GM18502 (cell line): ENCODE measurements at regions not wholly inside any gene's neighbourhood (a gene's known extent, or its start where the extent isn't known, plus 50 kb on each side); places are given as distances from the start of the nearest gene placed in this dataset.

ENCODE experiments used
- ATAC-seq: cut with Tn5 transposase; IDR thresholded peaks from one replicate; pipeline ENCODE4 v1.9.1; 2021; ENCODE audit warnings: mild to moderate bottlenecking; ENCODE audit not compliant: unreplicated experiment, poor library complexity

DNA sequence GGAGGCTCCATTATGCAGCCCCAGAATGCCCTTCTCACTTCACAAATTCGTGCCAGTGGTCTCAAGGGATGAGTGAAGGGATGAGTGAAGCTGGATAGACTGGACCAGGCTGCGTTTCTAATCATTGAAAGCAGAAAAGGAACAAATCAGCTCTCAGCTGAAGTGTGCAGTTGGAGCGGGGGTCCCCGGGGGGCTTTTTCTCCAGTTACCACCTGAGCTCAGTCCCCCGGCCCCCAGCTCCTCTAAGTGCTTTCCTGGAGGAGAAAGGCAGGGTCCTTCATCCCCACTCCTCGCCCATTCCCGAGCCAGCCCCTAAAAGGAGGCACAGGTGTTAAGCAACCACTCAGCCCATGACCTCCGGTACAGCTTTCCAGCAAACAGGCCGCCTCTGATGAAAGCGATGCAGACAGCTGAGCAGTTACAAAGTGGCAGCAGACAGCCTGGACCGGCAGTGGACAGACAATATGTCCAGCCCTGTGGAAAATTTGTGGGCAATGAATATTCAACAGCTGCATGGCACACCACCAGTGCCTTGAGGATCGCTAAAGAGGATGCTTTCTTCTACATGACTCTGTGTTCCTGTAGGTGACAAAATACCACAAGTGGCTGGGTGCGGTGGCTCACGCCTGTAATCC, 110.7 kb upstream of the UBL3 start:
- ATAC-seq, result no peak

DNA sequence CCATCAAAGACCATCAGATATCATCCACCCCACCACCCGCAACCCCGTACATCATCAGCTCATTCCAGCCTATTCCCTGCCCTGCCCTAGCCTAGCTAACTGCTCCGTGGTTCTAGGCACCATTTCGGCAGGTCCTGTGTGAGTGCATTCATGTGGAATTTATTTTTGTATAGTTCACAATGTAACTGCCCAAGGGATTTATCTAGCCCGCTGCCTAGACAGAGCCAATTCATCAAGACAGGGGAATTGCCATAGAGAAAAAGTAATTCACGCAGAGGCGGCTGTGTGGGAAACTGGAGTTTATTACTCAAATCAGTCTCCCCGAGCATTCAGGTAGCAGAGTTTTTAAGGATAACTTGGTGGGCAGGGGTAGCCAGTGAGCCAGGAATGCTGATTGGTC, 109.2 kb upstream of the UBL3 start:
- ATAC-seq, result no peak

DNA sequence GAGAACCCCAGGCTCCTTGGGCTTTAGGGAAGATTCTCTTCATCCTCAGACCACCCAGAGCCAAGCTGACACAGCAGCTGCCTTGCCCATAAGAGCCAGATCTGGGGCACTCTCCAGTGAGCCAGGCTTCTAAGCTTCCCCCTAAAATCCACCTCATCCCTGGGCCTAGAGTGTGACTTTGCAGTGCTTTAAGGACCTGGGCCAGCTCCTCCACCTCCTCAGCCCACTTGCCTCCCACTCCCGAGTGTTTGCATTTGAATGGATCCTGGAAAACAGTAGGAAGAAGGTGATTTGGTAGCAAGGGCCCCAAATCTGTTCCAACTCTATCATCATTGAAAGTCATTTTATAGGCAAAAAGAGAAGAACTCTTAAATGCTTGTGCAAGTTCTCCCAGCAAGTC, 108.7 kb upstream of the UBL3 start:
- no peak for ATAC-seq

DNA sequence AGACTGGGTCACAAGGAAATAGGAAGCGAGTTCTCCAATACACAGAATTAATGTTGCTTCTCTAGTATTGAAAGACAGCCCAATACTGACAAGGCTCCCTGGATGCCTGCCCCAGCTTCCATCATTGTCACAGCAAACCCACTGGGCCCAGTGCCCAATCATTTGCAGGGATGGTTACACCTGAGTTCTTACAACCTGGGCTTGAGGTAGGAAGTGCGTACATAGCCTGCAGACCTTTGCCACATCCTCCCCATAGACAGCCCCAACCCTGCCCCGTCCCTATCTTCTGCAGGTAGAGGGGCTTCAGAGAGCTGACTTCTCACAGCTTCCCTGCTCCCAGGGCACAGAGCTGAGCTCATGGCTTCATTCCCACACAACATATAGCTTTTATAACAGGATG, 108.1 kb upstream of the UBL3 start:
- no peak for ATAC-seq

DNA sequence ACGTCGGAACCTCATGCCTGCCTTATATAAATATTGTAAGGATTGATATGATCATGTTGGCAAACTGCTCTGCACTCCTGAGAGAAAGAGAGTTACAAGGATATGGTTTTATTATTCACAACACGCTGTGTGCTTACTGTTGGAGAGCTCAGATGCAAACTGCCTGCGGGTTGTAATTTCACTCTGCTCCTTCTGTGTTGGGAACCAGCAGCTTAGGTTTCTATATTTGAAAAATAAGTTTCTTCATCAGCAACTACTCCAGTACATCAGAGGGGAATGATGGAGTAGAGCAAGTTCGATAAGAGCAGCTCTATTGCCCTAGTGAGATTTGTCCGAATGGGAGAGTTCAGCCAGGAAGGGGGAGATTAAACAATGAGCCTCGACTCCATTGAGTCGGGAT, 106.9 kb upstream of the UBL3 start:
- no peak for ATAC-seq

DNA sequence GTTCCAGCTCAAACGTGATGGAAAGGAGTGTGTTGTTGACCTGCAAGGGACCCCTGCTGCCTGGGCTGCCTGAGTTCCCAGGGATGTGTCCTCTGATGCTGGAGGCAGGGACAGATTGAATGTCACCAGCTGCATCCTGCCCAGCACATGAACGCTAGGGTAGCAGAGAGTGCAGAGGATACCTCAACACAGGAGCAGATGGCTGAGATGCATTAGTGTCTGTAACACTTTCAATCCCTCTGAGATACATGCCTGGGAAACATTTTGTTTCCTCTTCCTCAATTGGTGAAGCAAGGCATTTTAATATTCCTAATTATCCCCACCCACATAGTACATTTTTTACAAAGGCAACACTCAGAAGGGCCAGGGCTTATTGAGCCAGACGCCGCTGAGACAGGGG, 106.4 kb upstream of the UBL3 start:
- no peak for ATAC-seq

DNA sequence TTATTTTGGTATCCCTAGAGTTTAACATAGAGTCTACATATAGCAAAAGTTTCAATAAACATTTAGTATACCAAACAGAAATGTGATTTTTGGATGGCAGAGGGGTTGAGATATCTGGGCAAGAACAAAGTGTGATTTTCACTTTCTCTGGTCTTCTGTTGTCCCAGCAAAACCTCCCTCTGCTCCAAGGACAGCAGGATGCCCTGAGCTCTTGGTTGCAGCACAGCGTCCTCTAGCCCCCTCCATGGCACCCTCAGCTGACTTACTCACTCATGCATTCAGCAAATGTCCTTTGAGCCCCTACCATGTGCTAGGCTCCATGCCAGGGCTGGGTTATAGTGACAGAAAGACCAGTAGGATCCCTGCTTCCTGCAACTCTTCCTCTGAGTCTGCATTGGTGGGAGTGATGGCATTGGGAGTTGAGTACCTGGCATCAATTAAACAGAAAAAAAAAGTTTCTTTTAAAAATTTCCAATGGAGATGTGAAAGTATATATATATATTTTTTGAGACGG, 104.8 kb upstream of the UBL3 start:
- ATAC-seq, result no peak

DNA sequence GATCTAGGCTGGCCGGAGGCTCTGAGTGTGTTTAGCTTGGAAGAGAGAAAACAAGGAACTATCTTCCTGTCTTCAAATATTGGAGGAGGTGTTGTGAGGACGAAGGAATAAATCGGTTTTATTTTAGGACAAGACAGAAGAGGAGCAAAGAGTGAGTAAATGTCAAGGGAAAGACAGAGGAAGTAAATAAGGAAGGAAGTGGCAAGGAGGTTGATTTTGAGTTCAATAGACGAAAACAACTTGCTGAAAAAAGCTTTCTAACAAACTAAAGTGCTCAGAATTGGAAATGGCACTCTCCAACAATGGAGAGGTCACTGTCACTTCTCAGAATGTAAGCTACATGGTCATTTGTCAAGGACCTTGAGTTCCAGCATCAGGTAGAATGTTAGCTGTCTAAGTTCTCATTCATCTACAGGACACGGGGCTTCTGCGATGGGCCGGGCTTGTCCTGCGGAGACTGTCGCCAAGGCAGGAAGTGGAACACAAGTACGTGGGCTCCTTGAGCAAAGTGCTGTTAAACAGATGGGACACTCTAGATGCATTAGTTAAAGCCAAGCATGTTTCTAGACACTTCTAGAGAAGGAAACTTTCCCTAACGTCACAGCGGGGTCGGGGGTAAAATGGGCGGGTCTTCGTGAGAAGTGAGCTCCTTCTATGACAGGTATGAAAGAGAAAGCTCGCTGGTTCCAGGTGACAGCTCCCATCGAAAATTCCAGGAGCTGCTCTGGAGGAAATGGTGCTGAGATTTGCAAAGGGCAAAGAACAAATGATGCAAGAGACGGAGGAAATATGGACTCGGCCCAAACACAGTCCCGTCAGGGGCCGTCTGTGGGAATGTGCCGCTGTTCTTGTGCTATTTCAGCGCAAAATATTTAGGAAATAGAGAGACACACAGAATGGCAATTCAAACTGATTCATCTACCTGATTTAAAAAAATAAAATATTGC, 103.9 kb upstream of the UBL3 start:
- ATAC-seq, result no peak

DNA sequence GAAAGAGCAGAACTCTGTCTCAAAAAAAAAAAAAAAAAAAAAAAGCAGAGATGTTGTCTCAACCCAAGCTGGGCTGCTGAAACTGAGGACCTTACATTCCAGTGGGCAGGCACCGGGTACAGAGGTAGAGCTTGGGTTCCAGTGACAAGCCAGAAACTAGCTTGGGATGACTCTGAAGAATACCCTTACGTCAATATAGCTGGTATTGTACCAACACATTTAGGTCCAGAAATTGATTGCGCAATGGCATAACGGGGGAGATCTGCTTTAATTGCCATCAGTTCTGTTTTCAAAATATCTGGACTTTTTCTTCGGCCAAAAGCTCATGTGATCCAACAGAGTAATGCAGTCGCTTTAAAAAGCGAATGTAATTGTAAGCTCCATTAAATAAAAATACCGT, 103.1 kb upstream of the UBL3 start:
- no peak for ATAC-seq

DNA sequence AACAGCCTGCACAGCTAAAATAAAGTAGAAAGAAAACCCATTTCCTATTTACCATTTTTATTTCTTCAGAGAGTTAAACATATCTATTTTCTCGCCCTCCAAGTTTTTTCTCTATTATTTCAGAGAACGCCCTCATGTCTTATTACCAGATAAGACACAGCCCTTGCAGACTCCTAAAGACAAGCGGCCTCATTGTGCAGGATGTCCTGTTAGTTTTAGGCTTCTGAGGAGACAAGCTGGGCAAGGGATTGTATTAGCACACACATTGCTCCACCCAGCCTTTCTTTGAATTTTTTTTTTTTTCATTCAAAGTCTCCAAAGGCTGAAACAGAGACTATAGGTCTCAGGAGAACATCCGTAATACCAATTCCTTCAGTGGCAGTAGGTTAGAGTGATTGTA, 101.8 kb upstream of the UBL3 start:
- no peak for ATAC-seq

DNA sequence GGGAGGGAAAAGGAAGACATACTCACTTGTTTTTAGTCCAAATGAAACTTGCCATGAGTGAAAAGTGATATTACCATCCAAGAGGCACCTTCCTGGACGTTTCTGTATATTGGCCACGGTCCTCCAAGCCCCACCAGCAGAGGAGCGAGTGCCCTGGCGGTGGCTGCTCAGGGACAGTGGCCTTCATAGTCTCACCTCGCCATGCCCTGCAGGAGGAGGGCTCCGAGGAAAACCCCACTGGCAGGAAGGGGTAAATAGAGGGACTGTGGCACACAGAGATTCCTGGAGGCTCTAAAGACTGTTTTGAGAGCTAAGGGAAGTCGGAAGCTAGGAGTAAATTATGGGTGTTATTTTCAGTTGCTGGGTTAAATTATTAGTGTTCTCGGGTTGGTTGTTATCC, 98.4 kb upstream of the UBL3 start:
- no peak for ATAC-seq

DNA sequence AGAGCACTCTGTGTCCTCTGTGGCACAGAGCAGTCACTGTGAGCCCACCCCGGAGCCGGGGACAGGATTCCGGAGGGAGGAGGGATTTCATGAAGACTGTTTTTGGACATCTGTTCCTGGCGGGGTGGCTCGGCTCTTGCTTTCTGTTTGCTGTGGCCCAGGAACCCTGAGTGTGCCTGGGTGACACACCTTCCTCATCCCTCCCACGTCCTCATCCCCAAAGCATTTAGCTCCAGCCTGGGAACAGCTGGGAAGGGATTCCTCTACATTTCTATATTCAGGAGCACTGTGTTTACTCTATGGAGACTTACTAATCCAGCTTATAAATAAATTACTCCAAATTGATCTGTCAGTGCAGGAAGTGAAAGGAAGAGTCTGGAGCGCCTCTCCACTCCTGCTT, 97.8 kb upstream of the UBL3 start:
- ATAC-seq, result no peak

DNA sequence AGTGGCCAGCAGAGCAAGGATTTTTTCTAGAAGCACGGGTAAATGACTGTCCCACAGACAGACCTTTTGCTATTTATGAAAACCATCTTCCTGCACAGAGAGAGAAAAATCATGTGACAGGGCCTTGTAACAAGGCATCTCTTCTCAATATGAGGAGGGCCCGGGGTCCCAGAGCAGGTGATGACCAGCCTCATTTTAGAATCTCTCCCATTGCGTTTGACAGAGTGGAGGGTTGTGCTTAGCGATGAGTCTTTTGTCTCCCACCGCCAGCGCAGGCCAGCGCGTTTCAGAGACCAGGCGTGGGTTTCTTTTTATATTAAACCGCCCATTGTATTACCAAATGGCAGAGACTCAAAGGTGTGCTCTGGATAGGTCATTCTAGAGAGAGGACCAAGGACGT, 97.4 kb upstream of the UBL3 start:
- no peak for ATAC-seq

DNA sequence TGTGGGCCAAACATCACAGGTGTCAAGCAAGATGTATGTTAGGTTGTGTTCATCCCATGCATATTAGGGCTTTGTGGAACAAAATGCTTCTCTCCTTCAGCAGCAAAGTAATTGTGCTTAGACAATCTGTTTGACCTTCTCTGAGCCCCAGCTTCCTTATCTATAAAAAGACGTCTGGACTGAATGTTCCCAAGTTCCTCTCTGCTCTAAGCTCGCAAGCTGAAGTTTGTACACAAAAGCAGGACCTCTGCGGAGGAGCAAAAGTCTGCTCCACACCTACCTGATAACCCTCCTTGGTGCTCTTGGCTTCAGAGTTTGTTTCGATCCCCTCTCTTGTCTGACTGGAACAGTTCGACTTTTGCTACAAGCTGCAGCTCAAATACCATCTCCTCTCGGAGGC, 95.7 kb upstream of the UBL3 start:
- no peak for ATAC-seq

DNA sequence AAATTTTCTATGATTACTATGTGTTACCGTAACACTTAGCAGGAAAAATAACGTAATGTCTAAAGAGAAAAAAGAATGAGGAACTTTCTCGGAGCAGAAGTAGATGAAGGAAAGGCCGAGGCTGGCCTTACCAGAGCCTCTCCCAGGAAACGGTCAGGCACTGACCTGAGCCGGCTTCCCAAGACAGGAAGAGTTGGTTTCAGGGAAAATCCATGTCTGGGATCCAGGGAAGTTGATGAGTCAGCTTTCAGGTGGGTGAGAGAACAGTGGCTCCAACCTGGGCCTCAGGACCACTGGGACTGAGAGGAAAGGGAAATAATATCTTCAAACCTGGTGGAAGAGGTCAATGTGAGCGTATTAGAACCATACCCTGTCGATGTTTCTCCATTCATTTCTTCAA, 93.3 kb upstream of the UBL3 start:
- ATAC-seq, result no peak

DNA sequence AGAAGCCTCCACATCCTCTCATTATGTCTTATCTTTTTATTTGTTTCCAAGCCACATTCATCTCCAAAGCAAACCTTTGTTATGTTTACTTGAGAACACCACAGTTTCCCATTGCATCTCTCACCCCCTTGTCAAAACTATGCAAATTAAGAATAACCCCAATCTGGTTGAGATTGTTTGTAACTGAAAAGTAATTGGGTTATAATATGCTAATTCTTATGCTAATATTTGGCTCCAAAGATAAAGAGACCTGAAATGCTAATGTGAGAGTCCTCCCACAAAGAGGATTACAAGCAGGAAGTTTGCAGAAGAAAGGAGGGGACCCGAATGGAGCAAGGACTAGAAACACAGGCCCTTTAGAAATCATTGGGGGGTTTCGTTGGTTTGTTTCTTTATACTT, 92.9 kb upstream of the UBL3 start:
- no peak for ATAC-seq

DNA sequence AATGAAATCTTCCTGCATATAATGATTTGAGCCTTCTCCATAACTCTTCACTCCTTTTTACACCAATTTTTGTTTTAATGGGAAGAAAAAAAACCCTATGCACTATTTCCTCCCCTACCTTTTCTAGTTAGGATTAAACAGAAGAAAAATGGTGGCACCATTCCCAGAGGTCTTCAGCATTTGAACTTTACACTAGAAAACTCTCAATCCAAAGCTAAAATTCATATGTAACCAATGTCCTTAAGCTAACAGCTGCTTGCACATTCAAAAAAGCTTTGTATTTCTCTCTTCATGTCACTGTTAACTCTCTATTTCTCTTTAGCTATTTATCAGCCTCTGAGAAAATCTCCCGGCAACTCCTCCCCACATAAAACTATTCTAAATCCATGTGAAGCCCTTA, 90.3 kb upstream of the UBL3 start:
- no peak for ATAC-seq

DNA sequence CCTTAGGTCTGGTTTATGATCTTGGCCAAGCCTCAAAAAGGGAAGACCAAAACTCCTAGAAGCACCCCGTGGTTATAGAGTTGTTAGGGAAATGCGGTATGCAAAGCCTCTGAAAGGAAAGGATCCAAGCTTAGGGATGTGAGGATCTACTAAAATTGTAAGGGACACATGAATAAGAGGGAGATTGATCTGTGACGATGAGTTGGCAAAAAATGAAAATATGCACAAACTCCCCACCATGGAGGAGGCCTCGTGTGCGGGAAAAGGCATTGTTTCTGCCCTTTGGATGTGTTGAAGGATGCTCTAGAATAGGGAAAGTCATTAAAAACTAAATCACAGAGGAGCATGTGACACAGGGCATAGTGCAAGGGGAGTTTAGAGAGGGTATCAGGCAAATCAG, 88.7 kb upstream of the UBL3 start:
- ATAC-seq, result no peak

DNA sequence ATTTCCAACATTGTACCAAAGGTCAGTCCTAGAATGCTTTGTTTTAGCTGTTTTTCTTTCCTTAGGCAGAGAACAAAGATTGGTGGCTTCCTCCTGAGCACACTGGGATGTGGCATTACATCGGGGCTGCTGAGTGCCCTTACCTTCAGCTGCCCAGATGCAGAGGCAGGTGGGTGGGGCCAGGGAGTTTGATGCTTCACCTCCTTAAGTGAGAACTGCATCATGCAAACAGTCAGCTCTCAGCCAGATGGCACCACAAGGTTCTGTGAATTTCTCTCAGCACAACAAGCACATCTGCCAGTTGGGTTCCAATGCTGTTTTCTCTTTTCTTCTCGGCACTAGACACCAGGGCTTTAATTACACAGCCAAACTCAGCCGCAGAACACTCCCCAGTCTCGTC, 87.4 kb upstream of the UBL3 start:
- no peak for ATAC-seq

DNA sequence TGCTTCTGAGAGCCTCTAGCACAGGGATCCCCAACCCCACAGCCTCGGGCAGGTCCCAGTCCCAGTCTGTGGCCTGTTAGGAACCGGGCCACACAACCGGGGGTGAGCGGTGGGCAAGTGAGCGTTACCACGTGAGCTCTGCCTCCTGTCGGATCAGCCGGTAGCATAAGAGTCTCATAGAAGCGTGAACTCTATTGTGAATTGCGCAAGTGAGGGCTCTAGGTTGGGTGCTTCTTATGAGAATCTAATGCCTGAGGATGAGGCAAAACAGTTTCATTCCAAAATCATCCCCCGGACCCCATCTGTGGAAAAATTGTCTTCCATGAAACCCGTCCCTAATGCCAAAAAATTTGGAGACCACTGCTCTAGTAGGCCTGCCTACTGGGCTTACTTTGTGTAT, 87.0 kb upstream of the UBL3 start:
- no peak for ATAC-seq

DNA sequence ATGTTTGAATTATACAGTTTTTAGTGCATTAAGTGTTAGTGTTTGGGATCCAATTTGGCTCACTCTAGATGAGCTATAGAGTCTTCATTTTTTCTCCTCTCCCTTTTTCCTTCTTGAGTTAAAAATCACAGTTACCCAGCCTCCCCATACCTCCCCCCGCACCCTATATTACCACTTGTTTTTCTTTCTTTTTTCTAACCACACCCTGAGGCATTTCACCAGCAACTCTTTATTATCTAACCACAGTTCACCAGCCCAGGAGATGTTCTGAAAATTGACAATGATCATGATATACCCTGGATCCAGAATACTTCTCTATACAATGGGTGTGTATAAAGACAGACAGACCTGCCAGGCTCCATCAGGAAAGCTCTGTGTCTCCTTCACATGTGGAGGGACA, 86.5 kb upstream of the UBL3 start:
- ATAC-seq, result no peak
